H1 (cell line): ENCODE measurements at regions not wholly inside any gene's neighbourhood (a gene's known extent, or its start where the extent isn't known, plus 50 kb on each side); places are given as distances from the start of the nearest gene placed in this dataset.

Source experiments
- CTCF ChIA-PET: fragments of 300-600 bp; sonication (Branson Sonifier 250); formaldehyde crosslinking; loops from one replicate; lab custom pipeline; 2021; ENCODE audit not compliant: partially characterized antibody; lab: Charles Lee
- POLR2A ChIA-PET: fragments of 300-600 bp; sonication (Branson Sonifier 250); formaldehyde crosslinking; loops from one replicate; lab custom pipeline; 2021; ENCODE audit warnings: inconsistent platforms; ENCODE audit not compliant: partially characterized antibody; lab: Charles Lee
- DNase-seq, 2 experiments: peaks; one replicate each; pipeline versions ENCODE4 v3.0.0 to v3.0.0-alpha.2; 2010 to 2022; ENCODE audit warnings: low spot score in 2 of 2, low read depth in 1 of 2, mixed read lengths in 1 of 2
- FAIRE-seq: peaks from 2 replicates; lab custom pipeline; 2011; peaks lifted over from hg19 to GRCh38; lab: Jason Lieb, UNC
- H2AFZ ChIP-seq: 2 replicates; pipeline ENCODE4 v1.8.1; 2012; ENCODE audit warnings: low read length, inconsistent platforms
- H2AK5ac ChIP-seq: 2 replicates; pipeline ENCODE4 v1.6.1; 2013; ENCODE audit warnings: low read depth, low read length
- H2BK120ac ChIP-seq: replicated peaks from 2 replicates; pipeline ENCODE3; 2013; ENCODE audit warnings: low read depth, low read length, inconsistent platforms
- H2BK12ac ChIP-seq: 2 replicates; pipeline ENCODE4 v1.6.1; 2013; ENCODE audit warnings: low read depth, low read length
- H2BK15ac ChIP-seq: 2 replicates; pipeline ENCODE4 v1.6.1; 2013; ENCODE audit warnings: low read length
- H2BK20ac ChIP-seq: 2 replicates; pipeline ENCODE4 v1.6.1; 2013; ENCODE audit warnings: low read length
- H2BK5ac ChIP-seq: 2 replicates; pipeline ENCODE4 v1.6.1; 2013; ENCODE audit warnings: low read depth, low read length
- H3K14ac ChIP-seq: 2 replicates; pipeline ENCODE4 v1.6.1; 2013; ENCODE audit warnings: inconsistent platforms; ENCODE audit not compliant: insufficient read length
- H3K18ac ChIP-seq: 2 replicates; pipeline ENCODE4 v1.6.1; 2013; ENCODE audit warnings: low read length; ENCODE audit errors: extremely low read depth
- H3K23ac ChIP-seq: 2 replicates; pipeline ENCODE4 v1.6.1; 2013; ENCODE audit warnings: inconsistent platforms; ENCODE audit not compliant: insufficient read length
- H3K23me2 ChIP-seq: 2 replicates; pipeline ENCODE4 v1.6.1; 2013; ENCODE audit warnings: low read depth, low read length
- H3K27ac ChIP-seq: 2 replicates; pipeline ENCODE4 v1.6.1; 2011; ENCODE audit warnings: low read depth, low read length, inconsistent platforms
- H3K27me3 ChIP-seq, 4 experiments: replicated peaks in 1 of 4; 1 replicate in 1 of 4; 2 replicates in 3 of 4; pipeline versions ENCODE4 v1.6.1 to v1.8.1; 2011 to 2013; ENCODE audit warnings: low read length in 3 of 4, mild to moderate bottlenecking in 3 of 4, inconsistent platforms in 2 of 4, mixed read lengths in 2 of 4, moderate library complexity in 1 of 4; ENCODE audit not compliant: control insufficient read depth in 3 of 4, insufficient read depth in 3 of 4; ENCODE audit errors: extremely low read depth in 1 of 4
- H3K36me3 ChIP-seq, 4 experiments: 2 replicates each; pipeline versions ENCODE4 v1.6.1 to v1.8.1; 2011 to 2013; ENCODE audit warnings: mild to moderate bottlenecking in 4 of 4, low read length in 3 of 4, moderate library complexity in 2 of 4, control low read depth in 1 of 4, inconsistent platforms in 1 of 4; ENCODE audit not compliant: insufficient read depth in 4 of 4, control insufficient read depth in 2 of 4
- H3K4ac ChIP-seq: replicated peaks from 2 replicates; pipeline ENCODE3; 2013; ENCODE audit warnings: low read length, low read depth, mixed read lengths, inconsistent platforms; ENCODE audit not compliant: insufficient read length
- H3K4me1 ChIP-seq, 4 experiments: replicated peaks in 1 of 4; 1 replicate in 1 of 4; 2 replicates in 3 of 4; pipeline versions ENCODE4 v1.6.1 to v1.8.1; 2011 to 2013; ENCODE audit warnings: low read length in 3 of 4, inconsistent platforms in 2 of 4, mixed read lengths in 1 of 4; ENCODE audit not compliant: insufficient read depth in 4 of 4, control insufficient read depth in 3 of 4
- H3K4me2 ChIP-seq, 2 experiments: 2 replicates each; pipeline versions ENCODE4 v1.6.1 to v1.8.1; 2011 to 2013; ENCODE audit warnings: low read depth in 2 of 2, low read length in 2 of 2, control low read depth in 1 of 2, inconsistent platforms in 1 of 2, mild to moderate bottlenecking in 1 of 2; ENCODE audit not compliant: insufficient read depth in 1 of 2
- H3K4me3 ChIP-seq, 4 experiments: fragments of 200-600, 300-600 bp in 1 of 4; sonication (generic), shearing (Covaris generic), sonication (Bioruptor Twin) in 1 of 4; 2 replicates each; pipeline versions ENCODE4 v1.5.1 to v1.8.1; 2011 to 2016; ENCODE audit warnings: low read length in 4 of 4, low read depth in 3 of 4, control low read depth in 2 of 4, inconsistent platforms in 2 of 4, mild to moderate bottlenecking in 2 of 4, mixed read lengths in 1 of 4, moderate library complexity in 1 of 4; ENCODE audit not compliant: insufficient read depth in 2 of 4; ENCODE audit errors: extremely low read depth in 1 of 4
- H3K56ac ChIP-seq: replicated peaks from 2 replicates; pipeline ENCODE3; 2013; ENCODE audit warnings: low read depth, mild to moderate bottlenecking, mixed read lengths, low read length, inconsistent platforms; ENCODE audit not compliant: insufficient read length
- H3K79me1 ChIP-seq: 2 replicates; pipeline ENCODE4 v1.6.1; 2013; ENCODE audit warnings: low read depth, low read length, control low read depth
- H3K79me2 ChIP-seq, 2 experiments: 2 replicates each; pipeline versions ENCODE4 v1.6.1 to v1.8.1; 2012 to 2013; ENCODE audit warnings: low read length in 2 of 2, mild to moderate bottlenecking in 2 of 2, inconsistent platforms in 1 of 2; ENCODE audit not compliant: insufficient read depth in 2 of 2, control insufficient read depth in 1 of 2
- H3K9ac ChIP-seq, 4 experiments: replicated peaks in 1 of 4; 1 replicate in 1 of 4; 2 replicates in 3 of 4; pipeline versions ENCODE4 v1.6.1 to v1.8.1; 2011 to 2013; ENCODE audit warnings: low read depth in 3 of 4, low read length in 3 of 4, control low read depth in 2 of 4, mild to moderate bottlenecking in 2 of 4, moderate library complexity in 2 of 4, inconsistent platforms in 1 of 4; ENCODE audit errors: extremely low read depth in 1 of 4
- H3K9me3 ChIP-seq, 2 experiments: 2 replicates each; pipeline versions ENCODE4 v1.6.1 to v1.8.1; 2012 to 2013; ENCODE audit warnings: mild to moderate bottlenecking in 2 of 2, moderate library complexity in 2 of 2, control low read depth in 1 of 2, inconsistent platforms in 1 of 2, low read depth in 1 of 2, low read length in 1 of 2, mixed read lengths in 1 of 2; ENCODE audit not compliant: insufficient read depth in 2 of 2
- H4K20me1 ChIP-seq, 2 experiments: replicated peaks in 1 of 2; 2 replicates each; pipeline versions ENCODE3 to v1.8.1; 2011 to 2013; ENCODE audit warnings: inconsistent platforms in 2 of 2, low read length in 2 of 2, mild to moderate bottlenecking in 1 of 2; ENCODE audit not compliant: insufficient read depth in 2 of 2, control insufficient read depth in 1 of 2
- H4K5ac ChIP-seq: 2 replicates; pipeline ENCODE4 v1.6.1; 2013; ENCODE audit warnings: low read length, low read depth, mixed read lengths, inconsistent platforms; ENCODE audit not compliant: insufficient read length
- H4K8ac ChIP-seq: 2 replicates; pipeline ENCODE4 v1.8.0; 2013; ENCODE audit warnings: mild to moderate bottlenecking, moderate library complexity, low read length, inconsistent platforms; ENCODE audit not compliant: insufficient read depth; ENCODE audit errors: extremely low read depth
- H4K91ac ChIP-seq: replicated peaks from 2 replicates; pipeline ENCODE3; 2013; ENCODE audit warnings: low read length, mixed read lengths, inconsistent platforms; ENCODE audit not compliant: insufficient read length
- CTBP2 ChIP-seq: IDR thresholded peaks from 2 replicates; pipeline ENCODE4 v1.7.0; 2011; ENCODE audit warnings: borderline replicate concordance, mild to moderate bottlenecking, moderate library complexity, mixed read lengths, low read length; ENCODE audit not compliant: insufficient read depth, insufficient read length
- EZH2 ChIP-seq: fragments of 200-600 bp; sonication (generic); IDR thresholded peaks from 2 replicates; pipeline ENCODE4 v1.7.1; 2012; ENCODE audit warnings: low read depth, mild to moderate bottlenecking, moderate library complexity, low read length, inconsistent platforms; ENCODE audit not compliant: severe bottlenecking
- GTF2F1 ChIP-seq: IDR thresholded peaks from 2 replicates; pipeline ENCODE4 v1.6.1; 2012; ENCODE audit warnings: low read depth, low read length, improper control_type of control experiment, borderline replicate concordance
- JUN ChIP-seq: IDR thresholded peaks from 2 replicates; pipeline ENCODE4 v1.6.1; 2011; ENCODE audit warnings: low read depth, mild to moderate bottlenecking, improper control_type of control experiment, low read length
- KDM4A ChIP-seq: IDR thresholded peaks from one replicate; pipeline ENCODE4 v1.7.1; 2012; ENCODE audit warnings: low read depth, mild to moderate bottlenecking, moderate library complexity, low read length, inconsistent platforms; ENCODE audit not compliant: severe bottlenecking
- NRF1 ChIP-seq: IDR thresholded peaks from 2 replicates; pipeline ENCODE4 v1.6.1; 2011; ENCODE audit warnings: mild to moderate bottlenecking, low read depth, low read length, improper control_type of control experiment
- RBBP5 ChIP-seq: IDR thresholded peaks from 2 replicates; pipeline ENCODE4 v1.7.1; 2012; ENCODE audit warnings: low read depth, mild to moderate bottlenecking, inconsistent platforms, low read length, moderate library complexity, borderline replicate concordance
- SIX5 ChIP-seq: IDR thresholded peaks from 2 replicates; pipeline ENCODE4 v1.6.1; 2011; ENCODE audit warnings: mild to moderate bottlenecking, low read depth, low read length
- SP1 ChIP-seq: IDR thresholded peaks from 2 replicates; pipeline ENCODE4 v1.6.1; 2011; ENCODE audit warnings: low read depth, low read length
- SRF ChIP-seq: IDR thresholded peaks from 2 replicates; pipeline ENCODE4 v1.6.1; 2011; ENCODE audit warnings: mild to moderate bottlenecking, low read depth, low read length, moderate library complexity
- WGBS, 2 experiments: shearing (Covaris generic) in 1 of 2; methylation state at CpG; one replicate each; pipeline versions ENCODE4 v1.1.6 to v1.1.7; 2013 to 2015; ENCODE audit warnings: low lambda C conversion rate in 2 of 2, mixed read lengths in 2 of 2, inconsistent platforms in 1 of 2, low coverage in 1 of 2, missing lambda C conversion rate in 1 of 2; ENCODE audit not compliant: insufficient replicate concordance in 2 of 2, insufficient coverage in 1 of 2, insufficient read length in 1 of 2; ENCODE audit errors: extremely low coverage in 1 of 2, missing lambda C conversion rate in 1 of 2; 5-methylcytosine and 5-hydroxymethylcytosine counted together
- TF ChIP-seq, protein P1 (sequence below): IDR thresholded peaks from 2 replicates; pipeline ENCODE4 v1.6.1; 2011; ENCODE audit warnings: low read length, improper control_type of control experiment

DNA sequence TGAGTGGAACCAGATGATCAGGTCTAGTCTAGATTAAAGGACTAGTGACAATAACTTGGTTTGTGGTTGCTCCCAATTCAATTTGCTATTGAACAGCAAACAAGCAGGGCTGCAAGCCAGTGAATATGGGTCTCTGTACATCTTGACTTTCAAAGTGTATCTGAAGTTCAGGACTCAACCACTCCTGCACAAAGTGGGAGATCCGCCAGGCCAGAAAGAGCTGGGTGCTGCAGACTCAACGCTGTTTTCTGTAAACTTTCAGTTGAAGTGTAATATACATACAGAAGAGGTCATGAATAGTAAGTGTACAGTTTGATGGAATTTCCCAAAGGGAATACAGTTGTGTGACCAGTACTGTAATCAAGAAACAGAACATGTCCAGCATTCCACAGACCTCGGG, 416.6 kb downstream of the RPS24 start:
- ChIA-PET CTCF (interaction anchor here (0.9 kb wide), 1 partner anchor 58 kb away, joined by 4 read pairs; no protein-coding TSS in a partner anchor), POLR2A (no interaction called here)
- no peak overlapping the region for H2BK20ac ChIP-seq
- no peak overlapping the region for H3K56ac ChIP-seq
- H3K9ac ChIP-seq, result no peak overlapping the region
- no peaks in the 10 kb centered on the region for H4K20me1 ChIP-seq
- H3K14ac ChIP-seq, result no peak overlapping the region
- no peak overlapping the region for H2BK5ac ChIP-seq
- H3K23ac ChIP-seq, result no peak overlapping the region
- no peak overlapping the region for H3K4me3 ChIP-seq
- H2BK120ac ChIP-seq, result no peak overlapping the region
- H2AK5ac ChIP-seq, result 0 out of 2 replicates have a peak overlapping the region, but pooled peaks have one; percentile 8
- no peak overlapping the region for H4K91ac ChIP-seq
- H3K9me3 ChIP-seq, result no peaks in the 10 kb centered on the region
- no peak overlapping the region for H4K5ac ChIP-seq
- H3K79me1 ChIP-seq, result no peaks in the 10 kb centered on the region
- no peak overlapping the region for H4K8ac ChIP-seq
- H3K18ac ChIP-seq, result no peak overlapping the region
- no peak for DNase-seq
- H3K23me2 ChIP-seq, result no peaks in the 10 kb centered on the region
- no peak for TF ChIP-seq GTF2F1
- TF ChIP-seq CTBP2, result no peak
- TF ChIP-seq SP1, result no peak
- TF ChIP-seq NRF1, result no peak
- TF ChIP-seq SIX5, result no peak
- TF ChIP-seq EZH2, result no peak
- no peak for TF ChIP-seq JUN
- TF ChIP-seq KDM4A, result no peak
- TF ChIP-seq RBBP5, result no peak
- no peak for TF ChIP-seq SRF
- TF ChIP-seq, protein P1, sequence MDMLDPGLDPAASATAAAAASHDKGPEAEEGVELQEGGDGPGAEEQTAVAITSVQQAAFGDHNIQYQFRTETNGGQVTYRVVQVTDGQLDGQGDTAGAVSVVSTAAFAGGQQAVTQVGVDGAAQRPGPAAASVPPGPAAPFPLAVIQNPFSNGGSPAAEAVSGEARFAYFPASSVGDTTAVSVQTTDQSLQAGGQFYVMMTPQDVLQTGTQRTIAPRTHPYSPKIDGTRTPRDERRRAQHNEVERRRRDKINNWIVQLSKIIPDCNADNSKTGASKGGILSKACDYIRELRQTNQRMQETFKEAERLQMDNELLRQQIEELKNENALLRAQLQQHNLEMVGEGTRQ, result no peak
- FAIRE-seq, result no peak
- H3K4me2 ChIP-seq, result no peak overlapping the region
- H2AFZ ChIP-seq, result no peak overlapping the region
- H3K79me2 ChIP-seq, result no peaks in the 10 kb centered on the region
- no peak overlapping the region for H3K27ac ChIP-seq
- H3K4ac ChIP-seq, result no peak overlapping the region
- H3K27me3 ChIP-seq, result no peaks in the 10 kb centered on the region
- H3K4me1 ChIP-seq, result no peaks in the 10 kb centered on the region; a peak in 1 of 7 replicates
- no peak overlapping the region for H2BK15ac ChIP-seq
- H3K36me3 ChIP-seq, result no peaks in the 10 kb centered on the region
- 90% methylated on average over 3 of the region's 3 CpGs; no CpG with 5 or more reads in 1 of the 2 experiments for WGBS, 2 experiments
- no peak overlapping the region for H2BK12ac ChIP-seq
